ENCODE measurements at regions not wholly inside any gene's neighbourhood (a gene's known extent, or its start where the extent isn't known, plus 50 kb on each side); places are given as distances from the start of the nearest gene placed in this dataset.

- no peak overlapping the region for H3K4me3 ChIP-seq (ENCODE audit: low read depth, low read length)
- no peak for TF ChIP-seq CTCF (IDR thresholded peaks at IDR 0.05; ENCODE audit: insufficient read depth, low read length)
- DNase-seq (ENCODE audit: low read depth): no peak
Measured at GRCh38 chr2:59567151-59567550, 986.3 kb downstream of the BCL11A start.

GRCh38 chr2:59566739-59567138 is 986.7 kb downstream of the BCL11A start:
- H3K4me3 ChIP-seq (ENCODE audit: low read depth, low read length): no peak overlapping the region
- no peak for TF ChIP-seq CTCF (IDR thresholded peaks at IDR 0.05; ENCODE audit: insufficient read depth, low read length)
- no peak for DNase-seq (ENCODE audit: low read depth)

- no peak for DNase-seq (ENCODE audit: low read depth)
- no peak for TF ChIP-seq CTCF (IDR thresholded peaks at IDR 0.05; ENCODE audit: insufficient read depth, low read length)
- no peak overlapping the region for H3K4me3 ChIP-seq (ENCODE audit: low read depth, low read length)
Measured at GRCh38 chr2:59561281-59561680, 992.2 kb downstream of the BCL11A start.

- TF ChIP-seq CTCF (IDR thresholded peaks at IDR 0.05; ENCODE audit: insufficient read depth, low read length): no peak
Measured at GRCh38 chr2:59560769-59561168, 992.7 kb downstream of the BCL11A start.

GRCh38 chr2:59540864-59541263 is 1012.6 kb downstream of the BCL11A start:
- no peak overlapping the region for H3K4me3 ChIP-seq (ENCODE audit: low read depth, low read length)
- no peak for DNase-seq (ENCODE audit: low read depth)
- TF ChIP-seq CTCF (IDR thresholded peaks at IDR 0.05; ENCODE audit: insufficient read depth, low read length): no peak

More at GRCh38 chr2:59560769-59561168, 992.7 kb downstream of the BCL11A start:
- no peak for DNase-seq (ENCODE audit: low read depth)
- no peak overlapping the region for H3K4me3 ChIP-seq (ENCODE audit: low read depth, low read length)

GRCh38 chr2:59538398-59538911 is 1015.0 kb downstream of the BCL11A start:
- DNase-seq (ENCODE audit: low read depth): no peak
- TF ChIP-seq CTCF (IDR thresholded peaks at IDR 0.05; ENCODE audit: insufficient read depth, low read length): no peak
- no peak overlapping the region for H3K4me3 ChIP-seq (ENCODE audit: low read depth, low read length)

GRCh38 chr2:59532808-59533207 is 1020.6 kb downstream of the BCL11A start:
- TF ChIP-seq CTCF (IDR thresholded peaks at IDR 0.05; ENCODE audit: insufficient read depth, low read length): no peak
- DNase-seq (ENCODE audit: low read depth): no peak
- no peak overlapping the region for H3K4me3 ChIP-seq (ENCODE audit: low read depth, low read length)

All from fibroblast of the aortic adventitia (primary cell).